ENCODE measurements at regions not wholly inside any gene's neighbourhood (a gene's known extent, or its start where the extent isn't known, plus 50 kb on each side); places are given as distances from the start of the nearest gene placed in this dataset.

DNA sequence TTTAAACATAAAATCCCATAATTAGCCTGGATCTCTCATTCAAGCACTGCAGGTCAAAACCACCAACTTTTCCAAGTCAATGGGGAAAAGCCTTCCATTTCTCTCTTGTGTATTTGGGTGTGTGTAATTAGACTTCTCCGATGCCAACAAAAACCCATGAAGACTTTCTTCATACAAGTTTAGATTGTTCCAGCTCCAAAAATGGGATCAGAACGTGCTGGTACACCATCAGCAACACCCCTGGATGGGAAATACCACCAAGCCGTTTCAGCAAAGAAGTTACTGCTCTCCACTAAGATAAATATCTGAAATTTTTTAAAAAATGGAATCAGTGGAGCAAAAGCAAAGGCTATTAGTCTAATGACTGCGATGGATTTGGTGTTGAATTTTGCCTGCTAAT is 837.3 kb upstream of the SOX9 start:
- no peak for TF ChIP-seq EZH2 (IDR thresholded peaks at IDR 0.05; ENCODE audit: borderline replicate concordance, insufficient read depth, low read depth, low read length, poor library complexity, severe bottlenecking)
- TF ChIP-seq, protein P1, sequence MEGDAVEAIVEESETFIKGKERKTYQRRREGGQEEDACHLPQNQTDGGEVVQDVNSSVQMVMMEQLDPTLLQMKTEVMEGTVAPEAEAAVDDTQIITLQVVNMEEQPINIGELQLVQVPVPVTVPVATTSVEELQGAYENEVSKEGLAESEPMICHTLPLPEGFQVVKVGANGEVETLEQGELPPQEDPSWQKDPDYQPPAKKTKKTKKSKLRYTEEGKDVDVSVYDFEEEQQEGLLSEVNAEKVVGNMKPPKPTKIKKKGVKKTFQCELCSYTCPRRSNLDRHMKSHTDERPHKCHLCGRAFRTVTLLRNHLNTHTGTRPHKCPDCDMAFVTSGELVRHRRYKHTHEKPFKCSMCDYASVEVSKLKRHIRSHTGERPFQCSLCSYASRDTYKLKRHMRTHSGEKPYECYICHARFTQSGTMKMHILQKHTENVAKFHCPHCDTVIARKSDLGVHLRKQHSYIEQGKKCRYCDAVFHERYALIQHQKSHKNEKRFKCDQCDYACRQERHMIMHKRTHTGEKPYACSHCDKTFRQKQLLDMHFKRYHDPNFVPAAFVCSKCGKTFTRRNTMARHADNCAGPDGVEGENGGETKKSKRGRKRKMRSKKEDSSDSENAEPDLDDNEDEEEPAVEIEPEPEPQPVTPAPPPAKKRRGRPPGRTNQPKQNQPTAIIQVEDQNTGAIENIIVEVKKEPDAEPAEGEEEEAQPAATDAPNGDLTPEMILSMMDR (IDR thresholded peaks at IDR 0.05), result no peak

All from B cell (primary cell).